ENCODE measurements at regions not wholly inside any gene's neighbourhood (a gene's known extent, or its start where the extent isn't known, plus 50 kb on each side); places are given as distances from the start of the nearest gene placed in this dataset.

GRCh38 chr4:36786519-36786918 is 458.0 kb upstream of the NWD2 start:
- Histone ChIP-seq H3K4ac (ENCODE audit: low read depth in 1 of 2, low read length in 2 of 2) (no peak overlapping the region), H3K9ac (ENCODE audit: low read length) (no peak overlapping the region), H4K8ac (ENCODE audit: low read length) (no peak overlapping the region), H3K14ac (ENCODE audit: low read length in 2 of 2) (no peak overlapping the region), H2BK5ac (ENCODE audit: low read depth, low read length, poor library complexity, severe bottlenecking) (no peak overlapping the region), H3K4me3 (ENCODE audit: insufficient read depth in 1 of 2, low read depth in 1 of 2, low read length in 2 of 2) (no peak overlapping the region), H2AFZ (ENCODE audit: low read depth, low read length) (no peak overlapping the region), H3K9me3 (ENCODE audit: control insufficient read depth, low read length) (peaks cover 3% of the 10 kb centered on the region), H3K36me3 (ENCODE audit: control insufficient read depth in 1 of 2, insufficient read depth in 2 of 2, low read depth in 1 of 2, low read length in 2 of 2) (no peaks in the 10 kb centered on the region), H2BK12ac (ENCODE audit: low read length in 2 of 2) (no peak overlapping the region), H3K18ac (ENCODE audit: low read depth in 1 of 2, low read length in 2 of 2) (no peak overlapping the region), H3K23ac (ENCODE audit: low read length in 2 of 2) (no peak overlapping the region), H4K91ac (ENCODE audit: low read length) (no peak overlapping the region), H2BK15ac (ENCODE audit: low read depth, poor library complexity, severe bottlenecking) (no peak overlapping the region), H3K4me1 (ENCODE audit: control insufficient read depth, insufficient read depth, low read depth, low read length) (no peaks in the 10 kb centered on the region), H3K27me3 (ENCODE audit: control insufficient read depth in 1 of 2, insufficient read depth in 1 of 2, low read length in 2 of 2) (no peaks in the 10 kb centered on the region), H3K27ac (ENCODE audit: low read length, poor library complexity, severe bottlenecking) (no peak overlapping the region), H2AK5ac (ENCODE audit: low read length, severe bottlenecking) (no peak overlapping the region), H3K79me1 (replicated peaks; ENCODE audit: low read length, poor library complexity, severe bottlenecking) (no peaks in the 10 kb centered on the region), H2BK120ac (ENCODE audit: low read depth, low read length) (no peak overlapping the region), H3K4me2 (ENCODE audit: low read length, poor library complexity, severe bottlenecking) (no peak overlapping the region)
- DNase-seq = peak; percentile 2
- WGBS = 63% methylated on average over 2 of the region's 2 CpGs

DNA sequence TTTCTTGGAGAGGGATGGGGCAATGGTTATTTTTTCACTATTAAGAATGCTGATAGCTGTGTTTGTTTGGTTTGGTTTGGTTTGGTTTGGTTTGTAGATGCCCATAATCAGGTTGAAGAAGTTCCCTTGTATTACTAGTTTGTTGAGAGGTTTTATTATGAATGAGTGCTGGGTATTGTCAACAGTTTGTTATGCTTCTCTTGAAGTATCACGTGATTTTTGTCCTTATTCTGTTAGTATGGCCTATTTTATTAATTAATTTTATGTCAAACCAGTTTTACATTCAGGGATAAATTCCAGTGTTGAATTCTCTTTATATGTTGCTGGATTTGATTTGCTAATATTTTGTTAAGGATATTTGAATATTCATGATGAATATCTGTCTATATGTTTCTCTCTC is 449.8 kb upstream of the NWD2 start:
- H3K79me1 ChIP-seq (replicated peaks; ENCODE audit: low read length, poor library complexity, severe bottlenecking) = no peaks in the 10 kb centered on the region
- H3K27me3 ChIP-seq (ENCODE audit: control insufficient read depth in 1 of 2, insufficient read depth in 1 of 2, low read length in 2 of 2) = no peaks in the 10 kb centered on the region
- no peak overlapping the region for H3K14ac ChIP-seq (ENCODE audit: low read length in 2 of 2)
- no peak overlapping the region for H2BK12ac ChIP-seq (ENCODE audit: low read length in 2 of 2)
- H3K18ac ChIP-seq (ENCODE audit: low read depth in 1 of 2, low read length in 2 of 2) = no peak overlapping the region
- no peaks in the 10 kb centered on the region for H3K4me1 ChIP-seq (ENCODE audit: control insufficient read depth, insufficient read depth, low read depth, low read length)
- H3K36me3 ChIP-seq (ENCODE audit: control insufficient read depth in 1 of 2, insufficient read depth in 2 of 2, low read depth in 1 of 2, low read length in 2 of 2) = no peaks in the 10 kb centered on the region
- H4K8ac ChIP-seq (ENCODE audit: low read length) = no peak overlapping the region
- H3K9me3 ChIP-seq (ENCODE audit: control insufficient read depth, low read length) = peaks cover 22% of the 10 kb centered on the region
- H2BK120ac ChIP-seq (ENCODE audit: low read depth, low read length) = no peak overlapping the region
- no peak overlapping the region for H3K27ac ChIP-seq (ENCODE audit: low read length, poor library complexity, severe bottlenecking)
- no peak overlapping the region for H3K4me2 ChIP-seq (ENCODE audit: low read length, poor library complexity, severe bottlenecking)
- H3K4ac ChIP-seq (ENCODE audit: low read depth in 1 of 2, low read length in 2 of 2) = no peak overlapping the region
- H2BK5ac ChIP-seq (ENCODE audit: low read depth, low read length, poor library complexity, severe bottlenecking) = no peak overlapping the region
- no peak overlapping the region for H3K23ac ChIP-seq (ENCODE audit: low read length in 2 of 2)
- H2AFZ ChIP-seq (ENCODE audit: low read depth, low read length) = no peak overlapping the region
- no peak overlapping the region for H4K91ac ChIP-seq (ENCODE audit: low read length)
- DNase-seq = no peak
- no peak overlapping the region for H2BK15ac ChIP-seq (ENCODE audit: low read depth, poor library complexity, severe bottlenecking)
- H3K9ac ChIP-seq (ENCODE audit: low read length) = no peak overlapping the region
- no CpG with 5 or more reads among the region's 1 CpG for WGBS
- H3K4me3 ChIP-seq (ENCODE audit: insufficient read depth in 1 of 2, low read depth in 1 of 2, low read length in 2 of 2) = no peak overlapping the region
- no peak overlapping the region for H2AK5ac ChIP-seq (ENCODE audit: low read length, severe bottlenecking)

GRCh38 chr4:36812149-36812548 is 432.4 kb upstream of the NWD2 start:
- Histone ChIP-seq H3K27ac (ENCODE audit: low read length, poor library complexity, severe bottlenecking) (no peak overlapping the region), H3K14ac (ENCODE audit: low read length in 2 of 2) (no peak overlapping the region), H3K18ac (ENCODE audit: low read depth in 1 of 2, low read length in 2 of 2) (no peak overlapping the region), H3K4me2 (ENCODE audit: low read length, poor library complexity, severe bottlenecking) (no peak overlapping the region), H3K79me1 (replicated peaks; ENCODE audit: low read length, poor library complexity, severe bottlenecking) (no peaks in the 10 kb centered on the region), H3K23ac (ENCODE audit: low read length in 2 of 2) (no peak overlapping the region), H3K4me1 (ENCODE audit: control insufficient read depth, insufficient read depth, low read depth, low read length) (no peaks in the 10 kb centered on the region), H3K4ac (ENCODE audit: low read depth in 1 of 2, low read length in 2 of 2) (no peak overlapping the region), H2BK5ac (ENCODE audit: low read depth, low read length, poor library complexity, severe bottlenecking) (no peak overlapping the region), H3K9me3 (ENCODE audit: control insufficient read depth, low read length) (no peaks in the 10 kb centered on the region), H3K27me3 (ENCODE audit: control insufficient read depth in 1 of 2, insufficient read depth in 1 of 2, low read length in 2 of 2) (no peaks in the 10 kb centered on the region), H2AK5ac (ENCODE audit: low read length, severe bottlenecking) (no peak overlapping the region), H3K36me3 (ENCODE audit: control insufficient read depth in 1 of 2, insufficient read depth in 2 of 2, low read depth in 1 of 2, low read length in 2 of 2) (no peaks in the 10 kb centered on the region), H4K8ac (ENCODE audit: low read length) (no peak overlapping the region), H3K4me3 (ENCODE audit: insufficient read depth in 1 of 2, low read depth in 1 of 2, low read length in 2 of 2) (no peak overlapping the region), H2BK12ac (ENCODE audit: low read length in 2 of 2) (no peak overlapping the region), H3K9ac (ENCODE audit: low read length) (no peak overlapping the region), H2BK120ac (ENCODE audit: low read depth, low read length) (no peak overlapping the region), H2BK15ac (ENCODE audit: low read depth, poor library complexity, severe bottlenecking) (no peak overlapping the region), H4K91ac (ENCODE audit: low read length) (no peak overlapping the region), H2AFZ (ENCODE audit: low read depth, low read length) (no peak overlapping the region)
- no peak for DNase-seq

GRCh38 chr4:36815536-36815935 is 429.0 kb upstream of the NWD2 start:
- 81% methylated on average over 4 of the region's 4 CpGs for WGBS
- Histone ChIP-seq H2AK5ac (ENCODE audit: low read length, severe bottlenecking) (no peak overlapping the region), H3K18ac (ENCODE audit: low read depth in 1 of 2, low read length in 2 of 2) (no peak overlapping the region), H2BK5ac (ENCODE audit: low read depth, low read length, poor library complexity, severe bottlenecking) (no peak overlapping the region), H3K27me3 (ENCODE audit: control insufficient read depth in 1 of 2, insufficient read depth in 1 of 2, low read length in 2 of 2) (no peaks in the 10 kb centered on the region), H3K27ac (ENCODE audit: low read length, poor library complexity, severe bottlenecking) (no peak overlapping the region), H2AFZ (ENCODE audit: low read depth, low read length) (no peak overlapping the region), H2BK120ac (ENCODE audit: low read depth, low read length) (no peak overlapping the region), H4K8ac (ENCODE audit: low read length) (no peak overlapping the region), H3K4me3 (ENCODE audit: insufficient read depth in 1 of 2, low read depth in 1 of 2, low read length in 2 of 2) (no peak overlapping the region), H3K4me2 (ENCODE audit: low read length, poor library complexity, severe bottlenecking) (no peak overlapping the region), H3K4ac (ENCODE audit: low read depth in 1 of 2, low read length in 2 of 2) (no peak overlapping the region), H2BK12ac (ENCODE audit: low read length in 2 of 2) (no peak overlapping the region), H3K4me1 (ENCODE audit: control insufficient read depth, insufficient read depth, low read depth, low read length) (no peaks in the 10 kb centered on the region), H3K23ac (ENCODE audit: low read length in 2 of 2) (no peak overlapping the region), H3K36me3 (ENCODE audit: control insufficient read depth in 1 of 2, insufficient read depth in 2 of 2, low read depth in 1 of 2, low read length in 2 of 2) (no peaks in the 10 kb centered on the region), H3K79me1 (replicated peaks; ENCODE audit: low read length, poor library complexity, severe bottlenecking) (no peaks in the 10 kb centered on the region), H3K9me3 (ENCODE audit: control insufficient read depth, low read length) (peaks cover 4% of the 10 kb centered on the region), H2BK15ac (ENCODE audit: low read depth, poor library complexity, severe bottlenecking) (no peak overlapping the region), H3K14ac (ENCODE audit: low read length in 2 of 2) (no peak overlapping the region), H3K9ac (ENCODE audit: low read length) (no peak overlapping the region), H4K91ac (ENCODE audit: low read length) (no peak overlapping the region)
- DNase-seq = no peak

Data from mesenchymal stem cell (in vitro differentiated cells and primary cell).